CD4-positive, alpha-beta T cell treated with Interleukin-17A for 1 hour (primary cell): ENCODE measurements at regions not wholly inside any gene's neighbourhood (a gene's known extent, or its start where the extent isn't known, plus 50 kb on each side); places are given as distances from the start of the nearest gene placed in this dataset.
"Not testable (repeated sequence)": the region's sequence is repeated elsewhere in the genome, so short reads cannot be mapped to it uniquely, and the experiment has no call there.

ENCODE experiments used
- DNase-seq: peaks from one replicate; pipeline ENCODE4 v3.0.0-alpha.2; 2020

GRCh38 chr6:68139130-68139529 lies 496.0 kb upstream of the ADGRB3 start:
- DNase-seq, result no peak

- no peak for DNase-seq
Measured at GRCh38 chr6:68134796-68135195, 500.3 kb upstream of the ADGRB3 start.

DNA sequence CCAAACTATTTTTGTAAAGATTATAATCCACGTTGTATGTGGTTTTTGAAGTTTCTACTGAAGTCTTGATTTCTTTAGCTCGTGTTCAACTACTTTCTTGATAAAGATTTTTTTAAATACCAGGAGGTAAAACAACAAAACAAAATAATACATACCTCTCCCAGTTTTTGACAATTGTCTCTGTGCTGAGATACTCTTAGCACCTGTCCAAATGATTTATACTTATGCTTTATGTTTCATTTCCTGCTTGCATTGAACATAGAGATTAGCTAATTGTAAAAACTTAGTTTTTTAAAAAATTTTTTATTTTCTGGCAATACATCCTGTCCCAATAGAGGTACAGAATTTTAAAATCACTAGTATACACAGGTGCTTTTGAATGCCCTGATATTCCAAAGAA lies 506.9 kb upstream of the ADGRB3 start:
- no peak for DNase-seq

GRCh38 chr6:68127074-68127473 lies 508.0 kb upstream of the ADGRB3 start:
- DNase-seq, result no peak

DNA sequence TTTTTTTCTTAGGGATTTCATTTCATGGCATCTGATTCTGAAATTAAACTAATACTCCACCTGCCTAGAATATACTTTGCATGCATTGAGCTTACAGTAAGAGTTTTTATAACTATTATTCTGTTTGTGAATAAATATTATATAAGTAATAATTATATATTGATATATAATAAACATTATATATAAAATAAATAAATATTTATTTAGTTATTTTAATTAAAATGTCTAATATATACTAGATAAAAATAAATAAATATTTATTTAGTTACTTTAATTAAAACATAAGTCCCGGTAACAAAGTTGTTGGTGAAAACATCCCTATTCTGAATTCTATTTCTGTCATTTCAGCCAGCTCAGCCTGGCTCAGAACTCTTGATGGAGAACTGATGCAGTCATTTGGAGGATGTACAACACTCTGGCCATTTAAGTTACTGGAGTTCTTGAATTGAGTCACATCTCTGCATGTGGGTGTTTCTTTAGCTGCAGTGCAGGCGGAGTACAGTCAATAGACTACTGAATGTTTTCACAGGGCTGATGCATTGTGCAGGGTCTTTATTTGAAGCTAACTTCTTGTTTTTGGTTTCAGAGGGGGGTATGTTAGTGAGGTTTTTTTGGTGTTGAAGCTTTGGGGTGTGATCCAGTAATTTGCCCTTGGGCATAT lies 508.9 kb upstream of the ADGRB3 start:
- DNase-seq, result no peak

DNA sequence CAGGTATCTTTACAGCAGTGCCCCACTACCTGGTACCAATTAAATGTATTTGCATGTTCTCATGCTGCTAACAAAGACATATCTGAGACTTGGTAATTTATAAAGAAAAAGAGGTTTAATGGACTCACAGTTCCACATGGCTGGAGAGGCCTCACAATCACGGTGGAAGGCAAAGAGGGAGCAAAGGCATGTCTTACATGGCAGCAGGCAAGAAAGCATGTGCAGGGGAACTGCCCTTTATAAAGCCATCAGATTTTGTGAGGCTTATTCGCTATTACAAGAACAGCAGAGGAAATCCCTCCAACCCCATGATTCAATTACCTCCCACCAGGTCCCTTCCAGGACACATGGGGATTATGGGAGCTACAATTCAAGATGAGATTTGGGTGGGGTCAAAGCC lies 512.1 kb upstream of the ADGRB3 start:
- not testable (repeated sequence) for DNase-seq

DNA sequence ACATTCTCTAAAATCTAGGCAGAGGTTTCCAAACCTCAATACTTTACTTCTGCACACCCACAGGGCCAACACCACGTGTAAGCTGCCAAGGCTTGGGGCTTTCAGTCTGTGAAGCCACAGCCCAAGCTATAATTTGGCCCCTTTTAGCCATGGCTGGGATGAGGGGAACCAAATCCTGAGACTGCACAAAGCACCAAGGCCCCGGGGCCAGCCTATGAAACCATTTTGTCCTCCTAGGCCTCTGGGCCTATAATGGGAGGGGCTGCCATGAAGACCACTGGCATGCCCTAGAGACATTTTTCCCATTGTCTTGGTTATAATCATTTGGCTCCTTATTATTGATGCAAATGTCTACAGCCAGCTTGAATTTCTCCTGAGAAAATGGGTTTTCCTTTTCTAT lies 513.0 kb upstream of the ADGRB3 start:
- DNase-seq, result no peak

- DNase-seq, result not testable (repeated sequence)
Measured at GRCh38 chr6:68120954-68121353, 514.1 kb upstream of the ADGRB3 start.

DNA sequence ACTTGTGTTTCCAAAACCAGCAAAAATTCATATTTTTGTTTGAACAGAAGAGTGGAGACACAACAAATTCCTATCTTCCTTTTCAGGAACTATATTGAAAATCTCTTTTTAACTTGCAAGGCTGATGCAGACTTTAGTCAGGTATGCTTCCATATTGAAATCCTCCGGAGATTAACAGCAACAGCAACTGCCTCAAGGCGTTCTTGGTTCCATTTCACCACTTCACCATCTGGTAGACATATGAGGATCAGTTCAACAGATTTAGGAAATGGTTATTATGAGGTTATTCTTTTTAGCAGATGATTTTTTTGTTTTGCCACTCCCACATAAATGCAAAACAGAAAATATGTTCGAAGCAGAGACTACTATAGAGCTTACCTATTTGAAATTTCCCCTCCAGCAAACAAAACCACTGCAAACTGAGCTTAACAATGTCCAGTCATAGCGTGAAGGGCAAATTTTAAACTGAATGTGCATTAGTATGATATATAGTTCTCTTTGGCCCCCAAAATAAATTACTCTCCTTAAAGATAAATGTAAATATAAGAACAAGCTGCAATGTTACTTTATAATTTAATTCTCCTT lies 520.5 kb upstream of the ADGRB3 start:
- DNase-seq, result no peak

GRCh38 chr6:68108233-68108835 lies 526.7 kb upstream of the ADGRB3 start:
- DNase-seq, result no peak

GRCh38 chr6:68094070-68094469 lies 541.0 kb upstream of the ADGRB3 start:
- no peak for DNase-seq

- peak; percentile 3 for DNase-seq
Measured at GRCh38 chr6:68087399-68088133, 547.5 kb upstream of the ADGRB3 start.

DNA sequence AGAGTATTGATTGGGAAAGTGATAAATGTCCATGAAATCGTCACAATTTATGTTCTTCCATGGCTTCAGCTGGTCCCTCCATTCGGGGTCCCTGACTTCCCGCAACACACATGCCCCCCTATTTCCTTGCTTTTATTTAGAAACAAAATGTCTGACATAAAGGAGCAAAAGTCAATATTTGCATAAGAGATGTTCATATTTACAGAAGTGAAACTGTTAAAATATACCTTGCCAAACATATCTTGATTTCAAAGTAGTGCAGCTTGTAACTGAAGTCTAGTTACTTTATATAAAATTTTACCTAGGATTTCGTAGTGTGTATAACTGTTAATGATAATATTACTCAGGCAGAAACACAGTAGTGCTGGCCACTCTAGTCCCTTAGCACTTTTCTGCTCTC lies 548.9 kb upstream of the ADGRB3 start:
- DNase-seq, result no peak

DNA sequence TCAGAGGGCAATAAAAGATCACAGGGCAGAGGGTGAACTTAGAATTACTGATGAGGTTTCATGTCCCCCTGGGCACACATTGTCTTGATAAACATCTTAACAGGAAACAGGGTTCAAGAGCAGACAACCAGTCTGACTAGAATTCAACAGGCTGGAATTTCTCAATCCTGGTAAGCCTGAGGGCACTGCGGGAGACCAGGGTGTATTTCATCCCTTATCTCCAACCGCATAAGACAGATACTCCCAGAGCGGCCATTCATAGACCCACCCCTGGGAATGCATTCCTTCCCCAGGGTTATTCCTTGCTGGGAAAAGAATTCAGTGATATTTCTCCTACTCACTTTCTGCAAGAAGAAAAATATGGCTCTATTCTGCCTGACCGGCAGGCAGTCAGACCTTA lies 549.5 kb upstream of the ADGRB3 start:
- not testable (repeated sequence) for DNase-seq

- DNase-seq, result no peak
Measured at GRCh38 chr6:68082086-68082485, 553.0 kb upstream of the ADGRB3 start.

- no peak for DNase-seq
Measured at GRCh38 chr6:68080074-68080473, 555.0 kb upstream of the ADGRB3 start.

DNA sequence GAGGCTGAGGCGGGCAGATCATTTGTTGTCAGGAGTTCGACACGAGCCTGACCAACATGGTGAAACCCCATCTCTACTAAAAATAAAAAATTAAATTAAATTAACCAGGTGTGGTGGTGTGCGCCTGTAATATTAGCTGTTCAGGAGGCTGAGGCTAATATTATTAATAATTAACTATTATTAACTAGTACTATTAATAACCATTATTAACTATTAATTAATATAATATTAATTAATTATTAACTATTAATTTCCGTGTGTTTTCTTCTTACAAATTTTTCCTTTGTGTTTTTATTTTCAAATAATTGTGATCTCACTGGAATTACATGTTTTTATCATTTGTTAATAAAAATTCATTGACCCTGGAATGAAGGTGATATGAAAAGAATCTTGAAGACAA lies 557.4 kb upstream of the ADGRB3 start:
- no peak for DNase-seq

GRCh38 chr6:68071740-68072139 lies 563.3 kb upstream of the ADGRB3 start:
- no peak for DNase-seq

GRCh38 chr6:68069921-68070710 lies 565.0 kb upstream of the ADGRB3 start:
- no peak for DNase-seq

DNA sequence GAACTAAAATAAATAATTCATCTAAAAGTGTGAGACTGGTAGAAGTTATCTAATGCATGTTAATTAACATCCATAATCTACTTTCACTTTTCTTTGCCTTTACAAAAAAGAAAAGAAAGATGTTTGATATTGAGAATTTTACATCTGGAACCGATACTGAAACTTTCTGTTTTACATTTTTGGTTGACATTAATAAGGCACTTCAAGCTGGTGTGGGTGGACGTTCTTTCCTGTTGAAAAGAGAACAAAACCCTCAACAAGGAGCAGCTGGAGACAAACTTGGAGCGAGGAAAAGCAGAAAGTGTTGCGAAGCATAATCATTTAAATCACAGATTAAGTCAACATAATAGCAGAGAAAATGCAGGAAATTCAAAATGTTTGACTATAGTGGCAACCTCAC lies 575.2 kb upstream of the ADGRB3 start:
- no peak for DNase-seq

- DNase-seq, result no peak
Measured at GRCh38 chr6:68059261-68059660, 575.8 kb upstream of the ADGRB3 start.

GRCh38 chr6:68056596-68056995 lies 578.5 kb upstream of the ADGRB3 start:
- not testable (repeated sequence) for DNase-seq

DNA sequence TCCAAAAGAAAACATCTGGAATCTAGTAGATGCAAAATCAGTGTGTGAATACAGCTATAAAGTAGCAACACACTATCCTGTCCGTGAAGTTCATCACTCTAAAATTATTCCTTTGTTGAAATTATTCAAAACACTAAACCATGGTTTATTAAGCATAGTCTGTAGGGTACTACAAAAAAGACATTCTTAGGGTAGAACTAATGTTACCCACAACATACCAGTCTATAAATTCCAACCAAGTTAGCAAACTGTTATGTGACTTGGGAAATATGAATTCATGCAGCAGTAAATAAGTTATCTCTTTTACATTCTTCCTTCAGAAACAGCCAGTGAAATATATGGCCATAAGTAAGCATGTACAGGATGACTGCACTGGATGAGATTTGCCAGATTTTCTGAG lies 580.3 kb upstream of the ADGRB3 start:
- no peak for DNase-seq
